ENCODE measurements at regions not wholly inside any gene's neighbourhood (a gene's known extent, or its start where the extent isn't known, plus 50 kb on each side); places are given as distances from the start of the nearest gene placed in this dataset.

- no peak for FAIRE-seq
Observed at GRCh38 chr9:106575823-106576222, 287.1 kb upstream of the ZNF462 start.

GRCh38 chr9:106576232-106576760 lies 286.7 kb upstream of the ZNF462 start:
- DNase-seq (ENCODE audit: insufficient read length, low spot score) (no peak), FAIRE-seq (no peak)

More at GRCh38 chr9:106575823-106576222, 287.1 kb upstream of the ZNF462 start:
- DNase-seq (ENCODE audit: insufficient read length, low spot score) = no peak

GRCh38 chr9:106577121-106577520 lies 285.8 kb upstream of the ZNF462 start:
- no peak for DNase-seq (ENCODE audit: insufficient read length, low spot score)
- FAIRE-seq = no peak

- DNase-seq (ENCODE audit: insufficient read length, low spot score) (no peak), FAIRE-seq (no peak)
Observed at GRCh38 chr9:106580546-106580945, 282.4 kb upstream of the ZNF462 start.

GRCh38 chr9:106581973-106582372 lies 281.0 kb upstream of the ZNF462 start:
- no peak for DNase-seq (ENCODE audit: insufficient read length, low spot score)
- no peak for FAIRE-seq

- DNase-seq (ENCODE audit: insufficient read length, low spot score) = peak; percentile 3
- FAIRE-seq = no peak
Observed at GRCh38 chr9:106583751-106584150, 279.2 kb upstream of the ZNF462 start.

- DNase-seq (ENCODE audit: insufficient read length, low spot score) (no peak), FAIRE-seq (no peak)
Observed at GRCh38 chr9:106587042-106587441, 275.9 kb upstream of the ZNF462 start.

GRCh38 chr9:106588626-106589025 lies 274.3 kb upstream of the ZNF462 start:
- DNase-seq (ENCODE audit: insufficient read length, low spot score) (peak; percentile 15), FAIRE-seq (no peak)

- DNase-seq (ENCODE audit: insufficient read length, low spot score) (no peak), FAIRE-seq (no peak)
Observed at GRCh38 chr9:106590759-106591505, 272.0 kb upstream of the ZNF462 start.

- FAIRE-seq (no peak), DNase-seq (ENCODE audit: insufficient read length, low spot score) (no peak)
Observed at GRCh38 chr9:106593201-106593600, 269.8 kb upstream of the ZNF462 start.

GRCh38 chr9:106596984-106597383 lies 266.0 kb upstream of the ZNF462 start:
- DNase-seq (ENCODE audit: insufficient read length, low spot score) = no peak
- no peak for FAIRE-seq

- no peak for FAIRE-seq
- DNase-seq (ENCODE audit: insufficient read length, low spot score) = no peak
Observed at GRCh38 chr9:106600955-106601560, 261.9 kb upstream of the ZNF462 start.

GRCh38 chr9:106602344-106602743 lies 260.6 kb upstream of the ZNF462 start:
- FAIRE-seq = no peak
- DNase-seq (ENCODE audit: insufficient read length, low spot score) = no peak

- no peak for DNase-seq (ENCODE audit: insufficient read length, low spot score)
- FAIRE-seq = no peak
Observed at GRCh38 chr9:106613250-106613737, 249.7 kb upstream of the ZNF462 start.

- FAIRE-seq (no peak), DNase-seq (ENCODE audit: insufficient read length, low spot score) (no peak)
Observed at GRCh38 chr9:106615118-106615889, 247.7 kb upstream of the ZNF462 start.

GRCh38 chr9:106616026-106616425 lies 246.9 kb upstream of the ZNF462 start:
- no peak for FAIRE-seq
- DNase-seq (ENCODE audit: insufficient read length, low spot score) = no peak

GRCh38 chr9:106616851-106617345 lies 246.1 kb upstream of the ZNF462 start:
- no peak for DNase-seq (ENCODE audit: insufficient read length, low spot score)
- FAIRE-seq = no peak

- DNase-seq (ENCODE audit: insufficient read length, low spot score) (no peak), FAIRE-seq (no peak)
Observed at GRCh38 chr9:106619211-106619610, 243.8 kb upstream of the ZNF462 start.

GRCh38 chr9:106620081-106620480 lies 242.9 kb upstream of the ZNF462 start:
- DNase-seq (ENCODE audit: insufficient read length, low spot score) (no peak), FAIRE-seq (no peak)

GRCh38 chr9:106620866-106621265 lies 242.1 kb upstream of the ZNF462 start:
- DNase-seq (ENCODE audit: insufficient read length, low spot score) (no peak), FAIRE-seq (no peak)
